Keratinocyte (primary cell): ENCODE measurements at regions not wholly inside any gene's neighbourhood (a gene's known extent, or its start where the extent isn't known, plus 50 kb on each side); places are given as distances from the start of the nearest gene placed in this dataset.

Source experiments
- DNase-seq: peaks from one replicate; pipeline ENCODE4 v3.0.0-alpha.2; 2011; ENCODE audit warnings: low read depth, missing footprints, low spot score
- FAIRE-seq: peaks from 2 replicates; lab custom pipeline; 2011; peaks lifted over from hg19 to GRCh38; lab: Jason Lieb, UNC
- H2AFZ ChIP-seq: 2 replicates; pipeline ENCODE4 v1.6.0; 2012; ENCODE audit warnings: low read length, control low read depth, inconsistent platforms; ENCODE audit not compliant: control insufficient read depth
- H3K27ac ChIP-seq: 2 replicates; pipeline ENCODE4 v1.5.1; 2011; ENCODE audit warnings: low read length; ENCODE audit not compliant: control insufficient read depth, insufficient read depth
- H3K27me3 ChIP-seq: 3 replicates; pipeline ENCODE4 v1.6.0; 2011; ENCODE audit warnings: low read length; ENCODE audit not compliant: control insufficient read depth, insufficient read depth; ENCODE audit errors: extremely low read depth
- H3K36me3 ChIP-seq, 2 experiments: 2 replicates in 1 of 2; 3 replicates in 1 of 2; pipeline ENCODE4 v1.5.1; 2011; ENCODE audit warnings: low read length in 2 of 2, mild to moderate bottlenecking in 1 of 2; ENCODE audit not compliant: control insufficient read depth in 2 of 2, insufficient read depth in 2 of 2; ENCODE audit errors: extremely low read depth in 1 of 2
- H3K4me1 ChIP-seq: 3 replicates; pipeline ENCODE4 v1.5.1; 2011; ENCODE audit warnings: low read length; ENCODE audit not compliant: control insufficient read depth, insufficient read depth; ENCODE audit errors: extremely low read depth
- H3K4me2 ChIP-seq: 3 replicates; pipeline ENCODE4 v1.6.0; 2011; ENCODE audit warnings: low read depth, low read length; ENCODE audit not compliant: control insufficient read depth, insufficient read depth; ENCODE audit errors: extremely low read depth
- H3K4me3 ChIP-seq, 3 experiments: fragments of 200-600 bp in 1 of 3; sonication (generic) in 1 of 3; 2 replicates in 2 of 3; 3 replicates in 1 of 3; pipeline ENCODE4 v1.5.1; 2011 to 2016; ENCODE audit warnings: low read length in 3 of 3, mild to moderate bottlenecking in 3 of 3, control low read depth in 2 of 3, inconsistent platforms in 1 of 3, low read depth in 1 of 3, mixed read lengths in 1 of 3, mixed run types in 1 of 3, moderate library complexity in 1 of 3; ENCODE audit not compliant: control insufficient read depth in 2 of 3, insufficient read depth in 2 of 3; ENCODE audit errors: extremely low read depth in 1 of 3
- H3K79me2 ChIP-seq: 2 replicates; pipeline ENCODE4 v1.6.0; 2012; ENCODE audit warnings: low read length; ENCODE audit not compliant: control insufficient read depth, insufficient read depth
- H3K9ac ChIP-seq: 3 replicates; pipeline ENCODE4 v1.6.0; 2011; ENCODE audit warnings: low read length; ENCODE audit not compliant: control insufficient read depth, insufficient read depth; ENCODE audit errors: extremely low read depth
- H3K9me1 ChIP-seq: 3 replicates; pipeline ENCODE4 v1.6.0; 2011; ENCODE audit warnings: low read length; ENCODE audit not compliant: control insufficient read depth, insufficient read depth; ENCODE audit errors: extremely low read depth
- H3K9me3 ChIP-seq: 2 replicates; pipeline ENCODE4 v1.5.1; 2012; ENCODE audit warnings: low read depth, low read length; ENCODE audit not compliant: control insufficient read depth
- H4K20me1 ChIP-seq: 3 replicates; pipeline ENCODE4 v1.6.0; 2011; ENCODE audit warnings: low read length; ENCODE audit not compliant: control insufficient read depth, insufficient read depth; ENCODE audit errors: extremely low read depth
- CTCF ChIP-seq, 3 experiments: IDR thresholded peaks in 1 of 3; conservative IDR thresholded peaks in 1 of 3; optimal IDR thresholded peaks in 1 of 3; 2 replicates in 2 of 3; 3 replicates in 1 of 3; pipeline versions ENCODE3 to v1.5.1; 2011; ENCODE audit warnings: low read length in 3 of 3, mild to moderate bottlenecking in 3 of 3, moderate library complexity in 2 of 3, control low read depth in 1 of 3, inconsistent platforms in 1 of 3; ENCODE audit not compliant: insufficient read depth in 2 of 3; ENCODE audit errors: extremely low read depth in 1 of 3
- EZH2 ChIP-seq: IDR thresholded peaks from one replicate; pipeline ENCODE4 v1.6.1; 2012; ENCODE audit warnings: inconsistent platforms, mild to moderate bottlenecking, low read length, moderate library complexity
- dilution Hi-C: fragments of 300-500 bp; cut with MboI; formaldehyde crosslinking; loops from one replicate; pipeline ENCODE4 v1.7.0; 2020; ENCODE audit warnings: low sequenced_read_pairs; ENCODE audit not compliant: extremely low pct_ligation_motif_present

- Histone ChIP-seq H3K79me2 (no peaks in the 10 kb centered on the region), H3K4me3 (no peak overlapping the region), H3K4me1 (no peaks in the 10 kb centered on the region), H3K9ac (no peak overlapping the region), H4K20me1 (no peaks in the 10 kb centered on the region), H3K27me3 (no peaks in the 10 kb centered on the region), H3K36me3 (no peaks in the 10 kb centered on the region), H3K27ac (no peak overlapping the region), H3K4me2 (no peak overlapping the region), H3K9me1 (no peaks in the 10 kb centered on the region), H2AFZ (no peak overlapping the region), H3K9me3 (no peaks in the 10 kb centered on the region)
- dilution Hi-C loops = no loop called here
- DNase-seq (no peak), FAIRE-seq (no peak)
- no peak for TF ChIP-seq EZH2
- TF ChIP-seq CTCF (optimal IDR thresholded peaks at IDR 0.05 in 1 of 3, IDR thresholded peaks at IDR 0.05 in 1 of 3, conservative IDR thresholded peaks at IDR 0.05 in 1 of 3; ENCODE audit: extremely low read depth in 1 of 3, insufficient read depth in 2 of 3, low read length in 3 of 3) = no peak
These were observed 174.3 kb downstream of the TTLL2 start for GRCh38 chr6:167499161-167499660.

- H3K4me2 ChIP-seq = no peak overlapping the region
- H2AFZ ChIP-seq = no peak overlapping the region
- TF ChIP-seq CTCF (optimal IDR thresholded peaks at IDR 0.05 in 1 of 3, IDR thresholded peaks at IDR 0.05 in 1 of 3, conservative IDR thresholded peaks at IDR 0.05 in 1 of 3; ENCODE audit: extremely low read depth in 1 of 3, insufficient read depth in 2 of 3, low read length in 3 of 3) (no peak), EZH2 (no peak)
- H4K20me1 ChIP-seq = no peaks in the 10 kb centered on the region
- no peak for DNase-seq
- no peak overlapping the region for H3K27ac ChIP-seq
- no peaks in the 10 kb centered on the region for H3K4me1 ChIP-seq
- no peak for FAIRE-seq
- H3K79me2 ChIP-seq = no peaks in the 10 kb centered on the region
- no peaks in the 10 kb centered on the region for H3K9me1 ChIP-seq
- H3K27me3 ChIP-seq = no peaks in the 10 kb centered on the region
- H3K9me3 ChIP-seq = no peaks in the 10 kb centered on the region
- H3K36me3 ChIP-seq = no peaks in the 10 kb centered on the region
- H3K4me3 ChIP-seq = no peak overlapping the region
- no peak overlapping the region for H3K9ac ChIP-seq
- dilution Hi-C loops = no loop called here
These were observed 176.1 kb downstream of the TTLL2 start for GRCh38 chr6:167500961-167501360.
